ENCODE measurements at regions not wholly inside any gene's neighbourhood (a gene's known extent, or its start where the extent isn't known, plus 50 kb on each side); places are given as distances from the start of the nearest gene placed in this dataset.

DNA sequence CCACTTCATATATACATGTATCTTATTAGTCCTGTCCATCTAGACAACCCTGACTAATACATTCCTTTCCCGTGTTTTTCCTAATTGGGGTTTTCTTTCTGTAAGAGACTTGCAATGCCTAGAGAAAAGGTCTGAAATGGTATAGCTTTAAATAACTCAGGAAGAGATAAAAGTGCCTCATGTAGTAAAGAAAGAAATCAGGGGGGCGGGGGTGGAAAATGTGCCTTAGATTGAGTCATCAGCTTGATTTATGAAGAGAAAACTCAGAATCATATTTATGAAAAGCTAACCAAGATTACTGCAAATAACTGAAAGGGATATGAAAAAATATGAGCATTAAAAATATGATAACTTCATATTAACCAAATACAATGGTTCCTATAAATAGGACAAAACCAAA, 345.8 kb upstream of the CHRM3 start:
- H3K4me3 Mint-ChIP-seq, result no peak overlapping the region
- Histone ChIP-seq H3K23ac (ENCODE audit: insufficient read length, low read depth, low read length) (no peak overlapping the region), H3K9me3 (ENCODE audit: control insufficient read depth, low read depth, low read length) (no peaks in the 10 kb centered on the region), H3K4ac (ENCODE audit: low read depth, low read length) (no peak overlapping the region), H2BK12ac (ENCODE audit: insufficient read length, low read depth, low read length) (no peak overlapping the region), H2BK15ac (ENCODE audit: low read depth, low read length) (no peak overlapping the region), H4K8ac (replicated peaks; ENCODE audit: insufficient read length, low read depth, low read length) (no peak overlapping the region), H2AFZ (ENCODE audit: low read length) (no peak overlapping the region), H2BK120ac (ENCODE audit: low read depth, low read length, poor library complexity, severe bottlenecking) (no peak overlapping the region), H4K20me1 (ENCODE audit: control insufficient read depth, insufficient read depth, insufficient read length) (no peaks in the 10 kb centered on the region), H4K91ac (ENCODE audit: insufficient read length, low read depth, low read length) (no peak overlapping the region), H3K14ac (ENCODE audit: insufficient read depth, low read length) (no peak overlapping the region), H3K56ac (ENCODE audit: insufficient read length, low read depth, low read length) (no peak overlapping the region), H3K4me1 (ENCODE audit: insufficient read depth, low read length) (peaks cover 2% of the 10 kb centered on the region; the same call in 1 of the 2 replicates), H3K79me2 (ENCODE audit: insufficient read depth, low read length) (no peaks in the 10 kb centered on the region), H3T11ph (ENCODE audit: low read length) (no peak overlapping the region), H3K79me1 (ENCODE audit: insufficient read depth, low read depth, low read length, poor library complexity, severe bottlenecking) (no peaks in the 10 kb centered on the region), H4K5ac (ENCODE audit: insufficient read length, low read depth, low read length) (no peak overlapping the region), H3K27ac (ENCODE audit: insufficient read length, low read depth, low read length) (no peak overlapping the region), H3K23me2 (ENCODE audit: insufficient read length, low read depth, low read length, poor library complexity, severe bottlenecking) (no peaks in the 10 kb centered on the region), H3K18ac (ENCODE audit: insufficient read length, low read depth, low read length) (no peak overlapping the region), H3K9ac (ENCODE audit: extremely low read depth, insufficient read length, low read length) (no peak overlapping the region), H2BK20ac (ENCODE audit: low read depth, low read length, poor library complexity, severe bottlenecking) (no peak overlapping the region), H2AK5ac (ENCODE audit: insufficient read length, low read length) (no peak overlapping the region), H3K4me2 (ENCODE audit: insufficient read depth, insufficient read length, low read length) (no peak overlapping the region), H2BK5ac (ENCODE audit: insufficient read length, low read length) (no peak overlapping the region), H3K27me3 (ENCODE audit: insufficient read depth, low read length) (no peaks in the 10 kb centered on the region)
- H3K4me1 Mint-ChIP-seq, result peaks cover 3% of the 10 kb centered on the region in 2 experiments; a peak in 2 of 4 replicates
- H3K36me3 Mint-ChIP-seq (ENCODE audit: insufficient read depth in 1 of 3, low read depth in 3 of 3), result no peaks in the 10 kb centered on the region
- no peak overlapping the region for H3K27ac Mint-ChIP-seq
- no peaks in the 10 kb centered on the region for H3K27me3 Mint-ChIP-seq (ENCODE audit: low read depth)
- H3K9me3 Mint-ChIP-seq, result no peaks in the 10 kb centered on the region
- TF ChIP-seq, protein P1, sequence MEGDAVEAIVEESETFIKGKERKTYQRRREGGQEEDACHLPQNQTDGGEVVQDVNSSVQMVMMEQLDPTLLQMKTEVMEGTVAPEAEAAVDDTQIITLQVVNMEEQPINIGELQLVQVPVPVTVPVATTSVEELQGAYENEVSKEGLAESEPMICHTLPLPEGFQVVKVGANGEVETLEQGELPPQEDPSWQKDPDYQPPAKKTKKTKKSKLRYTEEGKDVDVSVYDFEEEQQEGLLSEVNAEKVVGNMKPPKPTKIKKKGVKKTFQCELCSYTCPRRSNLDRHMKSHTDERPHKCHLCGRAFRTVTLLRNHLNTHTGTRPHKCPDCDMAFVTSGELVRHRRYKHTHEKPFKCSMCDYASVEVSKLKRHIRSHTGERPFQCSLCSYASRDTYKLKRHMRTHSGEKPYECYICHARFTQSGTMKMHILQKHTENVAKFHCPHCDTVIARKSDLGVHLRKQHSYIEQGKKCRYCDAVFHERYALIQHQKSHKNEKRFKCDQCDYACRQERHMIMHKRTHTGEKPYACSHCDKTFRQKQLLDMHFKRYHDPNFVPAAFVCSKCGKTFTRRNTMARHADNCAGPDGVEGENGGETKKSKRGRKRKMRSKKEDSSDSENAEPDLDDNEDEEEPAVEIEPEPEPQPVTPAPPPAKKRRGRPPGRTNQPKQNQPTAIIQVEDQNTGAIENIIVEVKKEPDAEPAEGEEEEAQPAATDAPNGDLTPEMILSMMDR (conservative IDR thresholded peaks at IDR 0.05), result no peak
- WGBS (ENCODE audit: extremely low coverage, insufficient read length, low lambda C conversion rate), result no CpG with 5 or more reads among the region's 2 CpGs
- DNase-seq, result no peak
